ENCODE measurements at regions not wholly inside any gene's neighbourhood (a gene's known extent, or its start where the extent isn't known, plus 50 kb on each side); places are given as distances from the start of the nearest gene placed in this dataset.

DNA sequence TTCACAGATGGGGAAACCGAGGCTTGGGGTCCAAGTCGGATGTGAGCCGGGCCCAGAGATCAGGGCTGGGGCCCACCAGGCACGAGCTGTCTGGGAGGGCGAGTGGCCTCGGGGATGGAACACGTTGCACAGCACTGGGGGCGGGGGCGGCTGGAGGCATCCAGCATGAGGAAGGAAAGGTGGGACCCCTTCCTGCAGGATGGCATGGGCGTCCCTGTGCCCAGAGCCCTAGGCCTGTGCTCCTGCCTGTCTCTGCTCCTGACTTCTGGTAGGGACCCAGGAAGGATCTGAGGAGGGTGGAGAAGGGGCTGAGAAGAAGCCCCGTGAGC, 183.4 kb downstream of the KIF26A start:
- Histone ChIP-seq H3K36me3 (replicated peaks in 1 of 2) (no peaks in the 10 kb centered on the region), H3K4me1 (replicated peaks in 1 of 2) (no peaks in the 10 kb centered on the region), H3K9me3 (replicated peaks in 1 of 3) (no peaks in the 10 kb centered on the region), H3K27me3 (peaks cover 3% of the 10 kb centered on the region), H3K4me3 (no peak overlapping the region), H3K27ac (no peak overlapping the region)
- TF ChIP-seq, protein P1, sequence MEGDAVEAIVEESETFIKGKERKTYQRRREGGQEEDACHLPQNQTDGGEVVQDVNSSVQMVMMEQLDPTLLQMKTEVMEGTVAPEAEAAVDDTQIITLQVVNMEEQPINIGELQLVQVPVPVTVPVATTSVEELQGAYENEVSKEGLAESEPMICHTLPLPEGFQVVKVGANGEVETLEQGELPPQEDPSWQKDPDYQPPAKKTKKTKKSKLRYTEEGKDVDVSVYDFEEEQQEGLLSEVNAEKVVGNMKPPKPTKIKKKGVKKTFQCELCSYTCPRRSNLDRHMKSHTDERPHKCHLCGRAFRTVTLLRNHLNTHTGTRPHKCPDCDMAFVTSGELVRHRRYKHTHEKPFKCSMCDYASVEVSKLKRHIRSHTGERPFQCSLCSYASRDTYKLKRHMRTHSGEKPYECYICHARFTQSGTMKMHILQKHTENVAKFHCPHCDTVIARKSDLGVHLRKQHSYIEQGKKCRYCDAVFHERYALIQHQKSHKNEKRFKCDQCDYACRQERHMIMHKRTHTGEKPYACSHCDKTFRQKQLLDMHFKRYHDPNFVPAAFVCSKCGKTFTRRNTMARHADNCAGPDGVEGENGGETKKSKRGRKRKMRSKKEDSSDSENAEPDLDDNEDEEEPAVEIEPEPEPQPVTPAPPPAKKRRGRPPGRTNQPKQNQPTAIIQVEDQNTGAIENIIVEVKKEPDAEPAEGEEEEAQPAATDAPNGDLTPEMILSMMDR (IDR thresholded peaks at IDR 0.05), result no peak
- no peak for TF ChIP-seq POLR2A (IDR thresholded peaks at IDR 0.05)
- 79 to 90% (median 83%) methylated on average over 2 to 11 of the region's 11 CpGs for WGBS, 4 donors
- intact Hi-C loops (cut with DNase I), result no loop called here
- DNase-seq, result no peak

DNA sequence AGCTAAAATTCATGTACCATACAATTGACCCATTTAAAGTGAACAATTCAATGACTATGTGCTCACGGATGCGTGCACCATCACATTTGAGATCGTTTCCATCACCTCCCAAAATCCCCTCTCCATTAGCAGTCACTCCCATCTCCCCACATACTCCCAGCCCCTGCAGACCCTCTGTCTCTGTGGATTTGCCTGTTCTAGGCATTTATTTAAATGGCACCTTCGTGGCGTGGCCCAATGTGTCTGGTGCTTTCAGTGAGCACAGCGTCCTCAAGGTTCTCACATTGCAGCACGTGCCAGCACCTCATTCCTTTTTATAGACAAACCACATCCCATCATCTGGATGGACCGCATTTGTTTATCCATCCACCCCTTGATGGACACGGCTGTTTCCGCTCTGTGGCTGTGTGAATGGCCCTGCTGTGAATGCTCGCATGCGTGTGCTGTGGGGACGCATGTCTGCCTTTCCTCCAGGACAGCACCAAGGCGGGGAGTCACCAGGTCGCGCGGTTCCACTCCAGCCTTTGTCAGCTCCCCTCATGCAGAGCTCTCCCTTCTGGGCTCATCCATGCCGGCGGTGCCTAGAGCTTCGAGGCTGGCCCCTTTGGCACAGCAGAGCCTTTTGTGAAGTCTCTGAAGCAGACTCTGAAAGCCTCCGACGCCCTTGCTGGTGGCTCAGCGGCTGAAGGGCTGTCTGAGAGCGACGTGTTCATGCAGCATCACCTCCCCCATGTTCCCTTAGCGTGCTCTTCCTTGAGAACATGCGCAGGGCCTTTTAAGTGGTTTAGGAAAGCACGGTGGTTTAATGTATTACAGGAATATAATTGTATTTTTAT, 184.4 kb downstream of the KIF26A start:
- Histone ChIP-seq H3K36me3 (replicated peaks in 1 of 2) (no peaks in the 10 kb centered on the region), H3K9me3 (replicated peaks in 1 of 3) (no peaks in the 10 kb centered on the region), H3K27ac (no peak overlapping the region), H3K27me3 (peaks cover 3% of the 10 kb centered on the region), H3K4me3 (no peak overlapping the region), H3K4me1 (replicated peaks in 1 of 2) (no peaks in the 10 kb centered on the region)
- WGBS, 4 donors, result 75 to 83% (median 79%) methylated on average over 23 to 28 of the region's 28 CpGs
- TF ChIP-seq, protein P1 (IDR thresholded peaks at IDR 0.05), result no peak
- no peak for TF ChIP-seq POLR2A (IDR thresholded peaks at IDR 0.05)
- intact Hi-C loops (cut with DNase I), result no loop called here
- peak in 1 of 7 donors; percentile 39 for DNase-seq

DNA sequence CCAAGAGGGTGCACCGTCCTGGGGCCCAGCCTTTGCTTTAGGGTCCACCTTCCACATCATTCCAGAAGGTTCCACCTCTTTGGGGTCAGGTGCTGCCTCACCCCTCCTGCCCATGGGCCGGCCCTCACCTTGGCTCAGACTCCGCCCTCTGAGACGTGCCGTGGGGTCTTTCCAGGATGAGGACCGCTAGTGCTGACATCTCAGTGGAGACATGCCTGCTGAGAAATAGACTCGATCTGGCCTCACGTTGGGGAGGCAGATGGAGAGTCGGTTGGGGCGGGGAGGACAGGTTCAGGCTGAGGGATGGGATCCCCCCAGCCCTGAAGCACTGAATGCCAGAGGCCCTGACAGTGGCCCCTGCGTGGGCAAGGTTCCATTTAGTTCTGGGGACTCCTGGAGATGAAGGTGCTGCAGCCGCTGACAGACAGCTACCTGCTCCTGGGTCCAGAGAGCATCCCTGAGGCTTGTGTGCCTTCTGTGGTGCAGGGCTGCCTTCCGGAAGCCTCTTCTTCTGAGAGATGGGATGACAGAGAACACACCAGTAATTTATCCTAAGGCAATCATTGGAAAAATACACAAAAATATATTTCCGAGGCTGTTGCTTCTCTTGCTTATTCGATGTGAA, 185.3 kb downstream of the KIF26A start:
- no peaks in the 10 kb centered on the region for H3K36me3 ChIP-seq (replicated peaks in 1 of 2)
- intact Hi-C loops (cut with DNase I), result no loop called here
- peaks cover 3% of the 10 kb centered on the region for H3K27me3 ChIP-seq
- no peak for TF ChIP-seq POLR2A (IDR thresholded peaks at IDR 0.05)
- TF ChIP-seq, protein P1 (IDR thresholded peaks at IDR 0.05), result no peak
- no peaks in the 10 kb centered on the region for H3K9me3 ChIP-seq (replicated peaks in 1 of 3)
- whole genome bisulfite sequencing, 4 donors, result 79 to 87% (median 84%) methylated on average over 8 to 15 of the region's 15 CpGs
- no peaks in the 10 kb centered on the region for H3K4me1 ChIP-seq (replicated peaks in 1 of 2)
- peak in 1 of 7 donors; percentile 38 for DNase-seq
- H3K4me3 ChIP-seq, result no peak overlapping the region
- H3K27ac ChIP-seq, result no peak overlapping the region

DNA sequence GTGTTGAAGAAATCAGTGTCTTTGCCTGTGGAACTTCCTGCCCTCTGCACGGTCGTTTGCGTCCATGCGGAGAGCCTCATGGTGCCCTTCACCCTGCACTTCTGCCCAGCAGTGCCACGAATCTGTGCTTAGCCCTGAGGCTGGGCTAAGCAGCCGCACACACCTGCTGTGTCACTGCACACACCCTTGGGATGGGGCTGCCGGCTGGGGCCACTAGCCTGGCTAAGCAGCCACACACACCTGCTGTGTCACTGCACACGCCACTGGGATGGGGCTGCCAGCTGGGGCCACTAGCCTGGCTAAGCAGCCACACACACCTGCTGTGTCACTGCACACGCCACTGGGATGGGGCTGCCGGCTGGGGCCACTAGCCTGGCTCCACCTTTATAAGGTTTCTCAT, 188.5 kb downstream of the KIF26A start:
- WGBS, 4 donors, result 77 to 85% (median 82%) methylated on average over 7 to 10 of the region's 10 CpGs
- TF ChIP-seq POLR2A (IDR thresholded peaks at IDR 0.05), result no peak
- TF ChIP-seq, protein P1 (IDR thresholded peaks at IDR 0.05), result no peak

More for the DNA sequence above, 188.5 kb downstream of the KIF26A start:
- DNase-seq, result no peak
- intact Hi-C loops (cut with DNase I), result no loop called here
- Histone ChIP-seq H3K4me3 (no peak overlapping the region), H3K9me3 (replicated peaks in 1 of 3) (no peaks in the 10 kb centered on the region), H3K36me3 (replicated peaks in 1 of 2) (no peaks in the 10 kb centered on the region), H3K27me3 (no peaks in the 10 kb centered on the region), H3K4me1 (replicated peaks in 1 of 2) (no peaks in the 10 kb centered on the region), H3K27ac (no peak overlapping the region)

All from adrenal gland (tissue), 9 donors.